CD4-positive, CD25-positive, alpha-beta regulatory T cell (primary cell): ENCODE measurements at regions not wholly inside any gene's neighbourhood (a gene's known extent, or its start where the extent isn't known, plus 50 kb on each side); places are given as distances from the start of the nearest gene placed in this dataset.

Experiments used
- ATAC-seq, 2 donors: fragments of 150-1000 bp; cut with Tn5 transposase; one replicate each; pipeline ENCODE4 v1.10.0; 2021; ENCODE audit warnings: low read depth in 2 of 2, moderate number of reproducible peaks in 2 of 2, moderate library complexity in 1 of 2
- DNase-seq, 3 donors: peaks; one replicate each; pipeline versions ENCODE4 v3.0.0 to v3.0.0-alpha.2; 2012 to 2022; ENCODE audit warnings: mixed read lengths in 1 of 3
- H3K27ac ChIP-seq: one replicate; pipeline ENCODE4 v1.7.0; 2013; ENCODE audit warnings: mild to moderate bottlenecking, low read length; ENCODE audit not compliant: insufficient read depth, poor library complexity, severe bottlenecking
- H3K27me3 ChIP-seq: one replicate; pipeline ENCODE4 v1.7.0; 2013; ENCODE audit warnings: low read length; ENCODE audit not compliant: control insufficient read depth, insufficient read depth
- H3K36me3 ChIP-seq: one replicate; pipeline ENCODE4 v1.7.0; 2013; ENCODE audit warnings: mild to moderate bottlenecking, low read length, moderate library complexity; ENCODE audit not compliant: control insufficient read depth, insufficient read depth
- H3K4me1 ChIP-seq: 2 replicates; pipeline ENCODE4 v1.7.0; 2013; ENCODE audit warnings: mild to moderate bottlenecking, low read length; ENCODE audit not compliant: insufficient read depth, control insufficient read depth, poor library complexity, severe bottlenecking
- H3K4me3 ChIP-seq: one replicate; pipeline ENCODE4 v1.7.0; 2013; ENCODE audit warnings: low read depth, mild to moderate bottlenecking, low read length, moderate library complexity
- H3K9me3 ChIP-seq, 2 experiments: 1 replicate in 1 of 2; 2 replicates in 1 of 2; pipeline ENCODE4 v1.7.0; 2013; ENCODE audit warnings: low read length in 2 of 2, mild to moderate bottlenecking in 1 of 2, moderate library complexity in 1 of 2; ENCODE audit not compliant: control insufficient read depth in 2 of 2
- H3K27ac Mint-ChIP-seq, 3 donors: one replicate each; pipeline ENCODE4 v1.8.0; 2020 to 2022; ENCODE audit warnings: mild to moderate bottlenecking in 3 of 3, mixed read lengths in 3 of 3, moderate library complexity in 2 of 3
- H3K27me3 Mint-ChIP-seq: one replicate; pipeline ENCODE4 v1.8.0; 2022; ENCODE audit warnings: mild to moderate bottlenecking, mixed read lengths
- H3K36me3 Mint-ChIP-seq: one replicate; pipeline ENCODE4 v1.8.0; 2020; ENCODE audit warnings: mixed read lengths
- H3K4me1 Mint-ChIP-seq, 4 donors: one replicate each; pipeline ENCODE4 v1.8.0; 2020 to 2022; ENCODE audit warnings: mixed read lengths in 4 of 4, mild to moderate bottlenecking in 1 of 4
- H3K4me3 Mint-ChIP-seq, 4 donors: one replicate each; pipeline ENCODE4 v1.8.0; 2020 to 2022; ENCODE audit warnings: mild to moderate bottlenecking in 4 of 4, mixed read lengths in 4 of 4, moderate library complexity in 3 of 4
- H3K9me3 Mint-ChIP-seq, 7 donors: one replicate each; pipeline ENCODE4 v1.8.0; 2020 to 2022; ENCODE audit warnings: mixed read lengths in 7 of 7, mild to moderate bottlenecking in 3 of 7, moderate library complexity in 2 of 7

- DNase-seq (no peak), ATAC-seq (no peak)
- Histone ChIP-seq H3K4me1 (no peaks in the 10 kb centered on the region), H3K9me3 (no peaks in the 10 kb centered on the region), H3K27me3 (peaks cover 15% of the 10 kb centered on the region), H3K27ac (no peak overlapping the region), H3K4me3 (no peak overlapping the region), H3K36me3 (no peaks in the 10 kb centered on the region)
- H3K27ac Mint-ChIP-seq = no peak overlapping the region
- no peak overlapping the region for H3K4me3 Mint-ChIP-seq
- H3K27me3 Mint-ChIP-seq = peaks cover 36% of the 10 kb centered on the region
- peaks cover 0 to 14% (median 3%) of the 10 kb centered on the region in 7 donors for H3K9me3 Mint-ChIP-seq
- H3K36me3 Mint-ChIP-seq = no peaks in the 10 kb centered on the region
- H3K4me1 Mint-ChIP-seq = no peaks in the 10 kb centered on the region
Observed at GRCh38 chr1:101431956-101432510, 195.2 kb downstream of the S1PR1 start.

- peaks cover 9% of the 10 kb centered on the region for H3K27me3 ChIP-seq
- H3K9me3 ChIP-seq = no peaks in the 10 kb centered on the region
- Mint-ChIP-seq H3K9me3 (peaks cover 0 to 5% (median 0%) of the 10 kb centered on the region in 7 donors), H3K36me3 (no peaks in the 10 kb centered on the region), H3K27ac (no peak overlapping the region), H3K27me3 (peaks cover 24% of the 10 kb centered on the region), H3K4me3 (no peak overlapping the region), H3K4me1 (no peaks in the 10 kb centered on the region)
- H3K36me3 ChIP-seq = no peaks in the 10 kb centered on the region
- H3K4me1 ChIP-seq = no peaks in the 10 kb centered on the region
- ATAC-seq (no peak), DNase-seq (no peak)
- no peak overlapping the region for H3K27ac ChIP-seq
- no peak overlapping the region for H3K4me3 ChIP-seq
Observed at GRCh38 chr1:101435831-101436511, 199.2 kb downstream of the S1PR1 start.

- no peak overlapping the region for H3K27ac ChIP-seq
- no peaks in the 10 kb centered on the region for H3K36me3 Mint-ChIP-seq
- no peaks in the 10 kb centered on the region for H3K4me1 ChIP-seq
- H3K27ac Mint-ChIP-seq = no peak overlapping the region
- no peak for ATAC-seq
- DNase-seq = no peak
- no peaks in the 10 kb centered on the region for H3K4me1 Mint-ChIP-seq
- H3K36me3 ChIP-seq = no peaks in the 10 kb centered on the region
- no peak overlapping the region for H3K4me3 ChIP-seq
- peaks cover 0 to 1% (median 0%) of the 10 kb centered on the region in 7 donors for H3K9me3 Mint-ChIP-seq
- H3K27me3 ChIP-seq = peaks cover 5% of the 10 kb centered on the region
- no peak overlapping the region for H3K4me3 Mint-ChIP-seq
- H3K27me3 Mint-ChIP-seq = peaks cover 20% of the 10 kb centered on the region
- no peaks in the 10 kb centered on the region for H3K9me3 ChIP-seq
Observed at GRCh38 chr1:101437800-101438199, 201.0 kb downstream of the S1PR1 start.

- DNase-seq (peak in 1 of 3 donors; percentile 22), ATAC-seq (no peak)
- H3K27ac ChIP-seq = no peak overlapping the region
- Mint-ChIP-seq H3K4me1 (no peaks in the 10 kb centered on the region), H3K9me3 (peaks cover 0 to 1% (median 0%) of the 10 kb centered on the region in 7 donors), H3K4me3 (no peak overlapping the region), H3K27me3 (peaks cover 23% of the 10 kb centered on the region), H3K27ac (no peak overlapping the region), H3K36me3 (no peaks in the 10 kb centered on the region)
- no peaks in the 10 kb centered on the region for H3K36me3 ChIP-seq
- no peaks in the 10 kb centered on the region for H3K9me3 ChIP-seq
- peaks cover 3% of the 10 kb centered on the region for H3K27me3 ChIP-seq
- H3K4me1 ChIP-seq = no peaks in the 10 kb centered on the region
- no peak overlapping the region for H3K4me3 ChIP-seq
Observed at GRCh38 chr1:101438359-101438758, 201.5 kb downstream of the S1PR1 start.

- no peak for ATAC-seq
- H3K9me3 ChIP-seq = no peaks in the 10 kb centered on the region
- H3K4me3 ChIP-seq = no peak overlapping the region
- H3K36me3 ChIP-seq = no peaks in the 10 kb centered on the region
- no peak for DNase-seq
- Mint-ChIP-seq H3K27me3 (peaks cover 18% of the 10 kb centered on the region), H3K36me3 (no peaks in the 10 kb centered on the region), H3K9me3 (peaks cover 0 to 1% (median 0%) of the 10 kb centered on the region in 7 donors), H3K27ac (no peak overlapping the region), H3K4me3 (no peak overlapping the region), H3K4me1 (no peaks in the 10 kb centered on the region)
- peaks cover 3% of the 10 kb centered on the region for H3K27me3 ChIP-seq
- no peaks in the 10 kb centered on the region for H3K4me1 ChIP-seq
- H3K27ac ChIP-seq = no peak overlapping the region
Observed at GRCh38 chr1:101440485-101440884, 203.7 kb downstream of the S1PR1 start.

GRCh38 chr1:101444381-101444780 lies 207.6 kb downstream of the S1PR1 start:
- H3K4me1 ChIP-seq = no peaks in the 10 kb centered on the region
- H3K27me3 Mint-ChIP-seq = peaks cover 12% of the 10 kb centered on the region
- no peak overlapping the region for H3K27ac ChIP-seq
- H3K36me3 Mint-ChIP-seq = no peaks in the 10 kb centered on the region
- H3K27ac Mint-ChIP-seq = no peak overlapping the region
- no peaks in the 10 kb centered on the region for H3K36me3 ChIP-seq
- no peak overlapping the region for H3K4me3 Mint-ChIP-seq
- no peak for DNase-seq
- no peak for ATAC-seq
- peaks cover 0 to 4% (median 0%) of the 10 kb centered on the region in 7 donors for H3K9me3 Mint-ChIP-seq
- no peaks in the 10 kb centered on the region for H3K9me3 ChIP-seq
- H3K4me3 ChIP-seq = no peak overlapping the region
- H3K27me3 ChIP-seq = no peaks in the 10 kb centered on the region
- no peaks in the 10 kb centered on the region for H3K4me1 Mint-ChIP-seq

- H3K9me3 ChIP-seq = no peaks in the 10 kb centered on the region
- H3K4me1 ChIP-seq = no peaks in the 10 kb centered on the region
- Mint-ChIP-seq H3K9me3 (peaks cover 0 to 4% (median 0%) of the 10 kb centered on the region in 7 donors), H3K4me1 (no peaks in the 10 kb centered on the region), H3K4me3 (no peak overlapping the region), H3K27me3 (peaks cover 10% of the 10 kb centered on the region), H3K36me3 (no peaks in the 10 kb centered on the region), H3K27ac (no peak overlapping the region)
- H3K27ac ChIP-seq = no peak overlapping the region
- H3K4me3 ChIP-seq = no peak overlapping the region
- DNase-seq = no peak
- ATAC-seq = no peak
- no peaks in the 10 kb centered on the region for H3K36me3 ChIP-seq
- no peaks in the 10 kb centered on the region for H3K27me3 ChIP-seq
Observed at GRCh38 chr1:101444873-101445618, 208.2 kb downstream of the S1PR1 start.
